ENCODE measurements at regions not wholly inside any gene's neighbourhood (a gene's known extent, or its start where the extent isn't known, plus 50 kb on each side); places are given as distances from the start of the nearest gene placed in this dataset.

DNA sequence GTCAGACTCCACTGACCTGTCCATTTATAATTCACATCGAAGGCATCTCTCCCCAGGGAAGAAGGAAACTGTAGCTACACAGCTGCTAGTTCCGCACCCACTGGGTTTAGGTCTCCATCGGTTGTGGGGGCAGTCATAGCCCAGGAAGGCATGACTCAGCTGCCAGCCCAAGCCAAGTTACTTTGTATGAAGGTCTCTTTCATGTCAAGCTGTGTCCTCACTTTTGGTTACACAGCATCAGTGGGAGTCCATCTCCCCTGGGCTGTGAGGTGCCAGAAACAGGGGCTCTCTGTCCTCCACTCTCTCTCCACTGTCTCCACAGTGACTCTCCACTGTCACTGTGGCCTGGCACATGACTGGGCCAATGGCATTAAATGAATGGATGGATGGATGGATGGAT is 585.2 kb downstream of the BRD1 start:
- no peaks in the 10 kb centered on the region for H3K36me3 Mint-ChIP-seq (ENCODE audit: low read depth)
- no peak overlapping the region for H3K27ac Mint-ChIP-seq
- no peaks in the 10 kb centered on the region for H3K4me1 Mint-ChIP-seq (ENCODE audit: low read depth)
- no peak for DNase-seq
- H3K9me3 Mint-ChIP-seq = peaks cover 72% of the 10 kb centered on the region
- TF ChIP-seq, protein P1, sequence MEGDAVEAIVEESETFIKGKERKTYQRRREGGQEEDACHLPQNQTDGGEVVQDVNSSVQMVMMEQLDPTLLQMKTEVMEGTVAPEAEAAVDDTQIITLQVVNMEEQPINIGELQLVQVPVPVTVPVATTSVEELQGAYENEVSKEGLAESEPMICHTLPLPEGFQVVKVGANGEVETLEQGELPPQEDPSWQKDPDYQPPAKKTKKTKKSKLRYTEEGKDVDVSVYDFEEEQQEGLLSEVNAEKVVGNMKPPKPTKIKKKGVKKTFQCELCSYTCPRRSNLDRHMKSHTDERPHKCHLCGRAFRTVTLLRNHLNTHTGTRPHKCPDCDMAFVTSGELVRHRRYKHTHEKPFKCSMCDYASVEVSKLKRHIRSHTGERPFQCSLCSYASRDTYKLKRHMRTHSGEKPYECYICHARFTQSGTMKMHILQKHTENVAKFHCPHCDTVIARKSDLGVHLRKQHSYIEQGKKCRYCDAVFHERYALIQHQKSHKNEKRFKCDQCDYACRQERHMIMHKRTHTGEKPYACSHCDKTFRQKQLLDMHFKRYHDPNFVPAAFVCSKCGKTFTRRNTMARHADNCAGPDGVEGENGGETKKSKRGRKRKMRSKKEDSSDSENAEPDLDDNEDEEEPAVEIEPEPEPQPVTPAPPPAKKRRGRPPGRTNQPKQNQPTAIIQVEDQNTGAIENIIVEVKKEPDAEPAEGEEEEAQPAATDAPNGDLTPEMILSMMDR (IDR thresholded peaks at IDR 0.05) = no peak
- H3K4me3 Mint-ChIP-seq = no peak overlapping the region
- H3K27me3 Mint-ChIP-seq (ENCODE audit: insufficient read depth) = no peaks in the 10 kb centered on the region

DNA sequence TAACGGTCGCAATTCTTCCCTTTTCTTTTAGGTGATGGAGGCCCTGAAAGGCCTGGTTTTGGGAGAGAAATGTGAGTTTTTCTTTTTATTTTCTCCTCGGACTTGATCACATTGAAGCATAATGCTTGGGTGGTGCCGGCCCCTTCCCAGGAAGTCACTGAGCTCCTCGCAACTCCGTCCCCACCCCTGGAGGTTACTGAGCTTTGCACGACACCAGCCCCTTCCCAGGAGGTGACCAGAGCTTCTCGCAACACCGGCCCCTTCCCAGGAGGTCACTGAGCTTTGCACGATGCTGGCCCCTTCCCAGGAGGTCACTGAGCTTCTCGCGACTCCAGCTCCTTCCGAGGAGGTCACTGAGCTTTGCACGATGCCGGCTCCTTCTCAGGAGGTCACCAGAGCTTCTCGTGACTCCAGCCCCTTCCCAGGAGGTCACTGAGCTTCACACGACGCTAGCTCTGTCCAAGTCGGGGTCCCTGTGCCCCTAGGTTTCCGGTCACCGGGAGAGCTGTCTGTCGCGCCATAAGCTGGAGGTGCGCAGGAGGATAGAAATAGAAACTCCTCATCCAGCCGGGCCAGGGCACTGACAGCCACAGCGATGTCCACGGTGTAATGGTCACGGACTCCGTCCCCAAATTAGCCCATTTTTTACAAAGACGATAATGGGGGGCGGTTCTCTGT is 586.4 kb downstream of the BRD1 start:
- TF ChIP-seq, protein P1 (IDR thresholded peaks at IDR 0.05) = no peak
- peaks cover 77% of the 10 kb centered on the region for H3K9me3 Mint-ChIP-seq
- no peaks in the 10 kb centered on the region for H3K4me1 Mint-ChIP-seq (ENCODE audit: low read depth)
- no peak overlapping the region for H3K27ac Mint-ChIP-seq
- H3K4me3 Mint-ChIP-seq = no peak overlapping the region
- no peaks in the 10 kb centered on the region; the same call in 1 of the 2 replicates for H3K36me3 Mint-ChIP-seq (ENCODE audit: low read depth)
- H3K27me3 Mint-ChIP-seq (ENCODE audit: insufficient read depth) = no peaks in the 10 kb centered on the region
- no peak for DNase-seq

DNA sequence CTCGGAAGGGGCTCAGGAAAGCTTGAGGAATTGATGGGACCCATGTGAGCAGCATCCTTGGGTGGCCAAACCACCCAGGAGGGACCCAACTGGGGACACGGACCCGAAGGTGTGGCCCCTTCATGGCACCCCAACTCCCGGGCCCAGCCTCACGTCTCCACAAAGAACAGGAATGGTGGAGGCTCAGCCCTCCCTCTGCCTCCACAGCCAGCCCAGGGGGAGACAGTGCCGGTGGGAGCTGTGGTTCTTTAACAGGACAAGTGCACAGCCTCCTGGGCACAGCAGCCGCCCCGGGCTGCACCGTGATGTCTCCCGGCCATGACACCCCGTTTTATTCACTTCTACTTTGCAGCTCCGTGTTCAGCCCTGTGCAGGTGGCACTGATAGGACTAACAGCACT is 587.2 kb downstream of the BRD1 start:
- TF ChIP-seq, protein P1 (IDR thresholded peaks at IDR 0.05) = no peak

DNA sequence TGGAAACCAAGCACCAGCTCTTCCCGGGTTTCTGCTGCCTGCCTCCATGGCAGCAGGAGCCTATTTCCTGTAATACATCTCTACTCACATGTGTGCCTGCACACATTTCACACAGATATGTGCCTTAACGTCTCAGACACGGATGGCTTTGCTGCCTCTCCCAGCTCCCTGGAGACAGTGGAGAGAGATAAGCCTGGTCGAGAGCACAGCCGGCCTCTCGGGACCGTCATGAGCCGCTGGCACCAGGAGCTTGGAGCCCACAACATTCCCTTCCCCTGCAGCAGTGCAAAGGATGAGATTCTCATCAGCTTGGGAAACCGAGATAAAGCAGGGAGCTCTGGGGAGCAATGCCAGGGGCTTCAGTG is 587.7 kb downstream of the BRD1 start:
- Mint-ChIP-seq H3K27me3 (ENCODE audit: insufficient read depth) (no peaks in the 10 kb centered on the region), H3K4me3 (no peak overlapping the region), H3K36me3 (ENCODE audit: low read depth) (no peaks in the 10 kb centered on the region; the same call in 1 of the 2 replicates), H3K4me1 (ENCODE audit: low read depth) (no peaks in the 10 kb centered on the region), H3K27ac (no peak overlapping the region), H3K9me3 (peaks cover 81% of the 10 kb centered on the region)
- no peak for DNase-seq
- TF ChIP-seq, protein P1 (IDR thresholded peaks at IDR 0.05) = no peak

More for the DNA sequence above, 587.2 kb downstream of the BRD1 start:
- no peaks in the 10 kb centered on the region for H3K4me1 Mint-ChIP-seq (ENCODE audit: low read depth)
- no peaks in the 10 kb centered on the region for H3K27me3 Mint-ChIP-seq (ENCODE audit: insufficient read depth)
- no peak overlapping the region for H3K4me3 Mint-ChIP-seq
- no peaks in the 10 kb centered on the region; the same call in 1 of the 2 replicates for H3K36me3 Mint-ChIP-seq (ENCODE audit: low read depth)
- DNase-seq = no peak
- H3K9me3 Mint-ChIP-seq = peaks cover 78% of the 10 kb centered on the region
- H3K27ac Mint-ChIP-seq = no peak overlapping the region

DNA sequence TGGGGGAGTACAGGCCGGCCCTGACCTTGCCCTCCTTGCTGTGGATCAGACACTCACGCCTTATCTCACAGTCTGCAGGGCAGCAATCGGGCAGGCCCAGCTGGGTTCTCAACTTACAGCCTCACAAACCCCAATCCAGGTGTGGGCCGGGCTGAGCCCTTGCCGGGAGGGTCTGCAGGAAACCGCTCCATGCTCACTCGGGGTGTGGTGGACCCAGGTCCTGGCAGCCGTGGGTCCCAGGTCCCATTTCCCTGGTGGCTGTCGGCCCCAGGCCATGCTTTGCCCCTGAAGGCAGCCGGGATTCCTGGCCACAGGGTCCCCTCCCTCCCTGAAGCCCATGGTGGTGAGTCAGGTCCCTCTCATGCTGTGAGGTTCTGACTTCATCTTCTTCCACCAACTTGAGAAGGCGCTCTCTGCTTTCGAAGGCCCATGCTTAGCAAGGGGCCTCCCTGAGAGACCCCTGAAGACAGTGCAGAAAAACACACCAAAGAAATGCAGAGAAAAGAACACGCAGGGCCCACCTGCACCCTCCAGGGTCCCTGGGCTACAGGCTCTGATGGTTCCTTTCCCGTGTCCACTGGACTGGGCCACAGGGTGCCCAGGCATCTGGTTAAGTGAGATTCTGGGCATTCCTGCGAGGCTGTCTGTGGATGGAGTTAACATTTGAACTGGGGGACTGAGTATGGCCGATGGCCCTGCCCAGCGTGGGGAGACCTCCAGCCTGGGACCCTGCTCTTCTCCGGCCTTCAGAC is 588.2 kb downstream of the BRD1 start:
- Mint-ChIP-seq H3K27me3 (ENCODE audit: insufficient read depth) (no peaks in the 10 kb centered on the region), H3K9me3 (peaks cover 85% of the 10 kb centered on the region), H3K4me3 (no peak overlapping the region), H3K4me1 (ENCODE audit: low read depth) (no peaks in the 10 kb centered on the region), H3K27ac (no peak overlapping the region), H3K36me3 (ENCODE audit: low read depth) (no peaks in the 10 kb centered on the region; the same call in 1 of the 2 replicates)
- DNase-seq = no peak
- TF ChIP-seq, protein P1 (IDR thresholded peaks at IDR 0.05) = no peak
